OCI-LY1 (cell line): ENCODE measurements at regions not wholly inside any gene's neighbourhood (a gene's known extent, or its start where the extent isn't known, plus 50 kb on each side); places are given as distances from the start of the nearest gene placed in this dataset.

Experiments
- H2AFZ ChIP-seq: fragments of 200-600 bp; sonication (generic), shearing (Covaris generic); 2 replicates; pipeline ENCODE4 v1.6.0; 2014; ENCODE audit warnings: antibody characterized with exemption, mild to moderate bottlenecking, low read length
- H3F3A ChIP-seq: fragments of 200-600 bp; sonication (generic), shearing (Covaris generic); 2 replicates; pipeline ENCODE4 v1.6.0; 2014; ENCODE audit warnings: mild to moderate bottlenecking, antibody characterized with exemption, low read length, moderate library complexity; ENCODE audit not compliant: insufficient read depth
- H3K27ac ChIP-seq: fragments of 200-600 bp; sonication (generic); 2 replicates; pipeline ENCODE4 v1.5.1; 2014; ENCODE audit warnings: low read length, mixed run types, mild to moderate bottlenecking, low read depth; ENCODE audit not compliant: poor library complexity, severe bottlenecking
- H3K27me3 ChIP-seq: fragments of 200-600 bp; sonication (generic); 2 replicates; pipeline ENCODE4 v1.6.0; 2014; ENCODE audit warnings: antibody characterized with exemption, mild to moderate bottlenecking, low read length, moderate library complexity; ENCODE audit not compliant: insufficient read depth
- H3K36me3 ChIP-seq: fragments of 200-600 bp; sonication (generic); 2 replicates; pipeline ENCODE4 v1.6.1; 2014; ENCODE audit warnings: mild to moderate bottlenecking, antibody characterized with exemption, low read length, moderate library complexity, mixed read lengths; ENCODE audit not compliant: insufficient read depth
- H3K4me1 ChIP-seq: fragments of 200-600 bp; sonication (generic); 2 replicates; pipeline ENCODE4 v1.5.1; 2014; ENCODE audit warnings: mild to moderate bottlenecking, low read length, moderate library complexity; ENCODE audit not compliant: insufficient read depth, severe bottlenecking
- H3K4me2 ChIP-seq: fragments of 200-600 bp; sonication (generic), shearing (Covaris generic); 2 replicates; pipeline ENCODE4 v1.6.1; 2014; ENCODE audit warnings: low read length
- H3K4me3 ChIP-seq: fragments of 200-600 bp; sonication (generic); 2 replicates; pipeline ENCODE4 v1.5.1; 2014; ENCODE audit warnings: low read length, low read depth, mild to moderate bottlenecking, mixed read lengths; ENCODE audit not compliant: poor library complexity, severe bottlenecking
- H3K79me2 ChIP-seq: fragments of 200-600 bp; shearing (Covaris generic); 2 replicates; pipeline ENCODE4 v1.6.1; 2016; ENCODE audit warnings: mixed run types, low read length, mixed read lengths; ENCODE audit not compliant: insufficient read depth
- H3K9ac ChIP-seq: fragments of 200-600 bp; sonication (generic), shearing (Covaris generic); 2 replicates; pipeline ENCODE4 v1.6.1; 2014; ENCODE audit warnings: mild to moderate bottlenecking, low read length, mixed read lengths
- H3K9me2 ChIP-seq: fragments of 200-600 bp; sonication (generic), shearing (Covaris generic); 2 replicates; pipeline ENCODE4 v1.6.1; 2014; ENCODE audit warnings: low read depth, mild to moderate bottlenecking, low read length, mixed read lengths
- H3K9me3 ChIP-seq: fragments of 200-600 bp; shearing (Covaris generic); 2 replicates; pipeline ENCODE4 v1.6.1; 2014; ENCODE audit warnings: low read length, mixed read lengths
- H4K20me1 ChIP-seq: fragments of 200-600 bp; sonication (generic), shearing (Covaris generic); 2 replicates; pipeline ENCODE4 v1.6.0; 2016; ENCODE audit warnings: mild to moderate bottlenecking, low read length; ENCODE audit not compliant: insufficient read depth
- CTCF ChIP-seq: fragments of 200-600 bp; sonication (generic), shearing (Covaris generic); IDR thresholded peaks from 2 replicates; pipeline ENCODE4 v1.5.1; 2017; ENCODE audit warnings: mild to moderate bottlenecking, antibody characterized with exemption, low read length, moderate library complexity, mixed read lengths
- EZH2 ChIP-seq: fragments of 200-600 bp; sonication (generic), shearing (Covaris generic); IDR thresholded peaks from 2 replicates; pipeline ENCODE4 v1.8.0; 2017; ENCODE audit warnings: borderline replicate concordance, mixed run types, mild to moderate bottlenecking, antibody characterized with exemption, low read length, moderate library complexity, mixed read lengths

GRCh38 chr3:189494632-189495031 lies 136.6 kb upstream of the TP63 start:
- Histone ChIP-seq H4K20me1 (no peaks in the 10 kb centered on the region), H3K9me2 (no peaks in the 10 kb centered on the region), H3F3A (no peaks in the 10 kb centered on the region), H2AFZ (no peak overlapping the region), H3K36me3 (no peaks in the 10 kb centered on the region), H3K27ac (no peak overlapping the region), H3K4me3 (no peak overlapping the region), H3K4me2 (no peak overlapping the region), H3K9ac (no peak overlapping the region), H3K9me3 (no peaks in the 10 kb centered on the region), H3K4me1 (no peaks in the 10 kb centered on the region), H3K79me2 (no peaks in the 10 kb centered on the region), H3K27me3 (no peaks in the 10 kb centered on the region)
- no peak for TF ChIP-seq EZH2
- no peak for TF ChIP-seq CTCF

- no peak overlapping the region for H3K27ac ChIP-seq
- H3K4me3 ChIP-seq: no peak overlapping the region
Measured at GRCh38 chr3:189496375-189497138, 134.6 kb upstream of the TP63 start.

GRCh38 chr3:189498995-189499704 lies 132.0 kb upstream of the TP63 start:
- Histone ChIP-seq H3K4me1 (no peaks in the 10 kb centered on the region), H3K9me2 (no peaks in the 10 kb centered on the region), H3K4me3 (no peak overlapping the region), H3F3A (no peaks in the 10 kb centered on the region), H3K79me2 (no peaks in the 10 kb centered on the region), H3K36me3 (no peaks in the 10 kb centered on the region), H3K27me3 (no peaks in the 10 kb centered on the region), H3K9me3 (no peaks in the 10 kb centered on the region), H4K20me1 (no peaks in the 10 kb centered on the region), H3K4me2 (no peak overlapping the region), H3K27ac (no peak overlapping the region), H2AFZ (no peak overlapping the region), H3K9ac (no peak overlapping the region)
- TF ChIP-seq CTCF (no peak), EZH2 (no peak)

More at GRCh38 chr3:189496375-189497138, 134.6 kb upstream of the TP63 start:
- Histone ChIP-seq H3F3A (no peaks in the 10 kb centered on the region), H3K4me2 (no peak overlapping the region), H3K4me1 (no peaks in the 10 kb centered on the region), H3K9me3 (no peaks in the 10 kb centered on the region), H3K9me2 (no peaks in the 10 kb centered on the region), H3K36me3 (no peaks in the 10 kb centered on the region), H4K20me1 (no peaks in the 10 kb centered on the region), H3K27me3 (no peaks in the 10 kb centered on the region), H3K9ac (no peak overlapping the region), H3K79me2 (no peaks in the 10 kb centered on the region), H2AFZ (no peak overlapping the region)
- TF ChIP-seq EZH2: no peak
- TF ChIP-seq CTCF: no peak
